Stimulated activated naive CD8-positive, alpha-beta T cell treated with anti-CD3 and anti-CD28 coated beads, Interleukin-15, Interleukin-2, amounts not matched to agents 100 U/mL and 50 U/mL, for 24 hours (primary cell): ENCODE measurements at regions not wholly inside any gene's neighbourhood (a gene's known extent, or its start where the extent isn't known, plus 50 kb on each side); places are given as distances from the start of the nearest gene placed in this dataset.
"Not testable (repeated sequence)": the region's sequence is repeated elsewhere in the genome, so short reads cannot be mapped to it uniquely, and the experiment has no call there.

Experiments
- ATAC-seq: fragments of 150-1000 bp; cut with Tn5 transposase; one replicate; pipeline ENCODE4 v1.10.0; 2021
- DNase-seq: peaks from one replicate; pipeline ENCODE4 v3.0.0; 2021

- ATAC-seq, DNase-seq: not testable (repeated sequence)
Measured at GRCh38 chr11:71721840-71722239, 111.2 kb upstream of the DEFB108B start.

DNA sequence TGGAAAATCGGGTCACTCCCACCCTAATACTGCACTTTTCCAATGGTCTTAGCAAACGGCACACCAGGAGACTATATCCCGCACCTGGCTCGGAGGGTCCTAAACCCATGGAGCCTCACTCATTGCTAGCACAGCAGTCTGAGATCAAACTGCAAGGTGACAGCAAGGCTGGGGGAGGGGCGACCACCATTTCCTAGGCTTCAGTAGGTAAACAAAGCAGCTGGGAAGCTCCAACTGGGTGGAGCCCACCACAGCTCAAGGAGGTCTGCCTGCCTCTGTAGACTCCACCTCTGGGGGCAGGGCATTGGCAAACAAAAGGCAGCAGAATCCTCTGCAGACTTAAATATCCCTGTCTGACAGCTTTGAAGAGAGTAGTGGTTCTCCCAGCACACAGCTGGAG is 109.0 kb upstream of the DEFB108B start:
- ATAC-seq, DNase-seq: not testable (repeated sequence)

GRCh38 chr11:71730748-71731147 is 102.3 kb upstream of the DEFB108B start:
- not testable (repeated sequence) for ATAC-seq

DNA sequence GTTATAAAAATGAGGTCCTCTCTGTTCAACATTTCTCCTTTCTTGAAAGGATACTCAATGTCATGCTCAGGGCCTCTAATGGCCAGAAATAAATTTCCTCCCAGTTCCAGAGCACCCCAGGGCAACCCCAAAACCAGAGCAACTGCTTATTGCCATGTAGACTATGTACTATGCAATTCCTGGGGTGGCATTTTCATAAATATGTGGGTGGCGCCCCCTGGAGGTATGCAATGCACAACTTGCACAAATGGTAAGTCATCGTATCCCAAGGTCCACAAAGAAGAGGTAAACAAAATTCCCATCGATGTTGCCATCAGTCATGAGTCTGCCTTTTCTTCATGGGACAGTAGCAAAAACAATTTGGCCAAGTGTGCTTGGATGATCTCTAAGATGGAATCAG is 98.6 kb upstream of the DEFB108B start:
- DNase-seq, result peak; percentile 9
- not testable (repeated sequence) for ATAC-seq

More at GRCh38 chr11:71730748-71731147, 102.3 kb upstream of the DEFB108B start:
- DNase-seq, result not testable (repeated sequence)

DNA sequence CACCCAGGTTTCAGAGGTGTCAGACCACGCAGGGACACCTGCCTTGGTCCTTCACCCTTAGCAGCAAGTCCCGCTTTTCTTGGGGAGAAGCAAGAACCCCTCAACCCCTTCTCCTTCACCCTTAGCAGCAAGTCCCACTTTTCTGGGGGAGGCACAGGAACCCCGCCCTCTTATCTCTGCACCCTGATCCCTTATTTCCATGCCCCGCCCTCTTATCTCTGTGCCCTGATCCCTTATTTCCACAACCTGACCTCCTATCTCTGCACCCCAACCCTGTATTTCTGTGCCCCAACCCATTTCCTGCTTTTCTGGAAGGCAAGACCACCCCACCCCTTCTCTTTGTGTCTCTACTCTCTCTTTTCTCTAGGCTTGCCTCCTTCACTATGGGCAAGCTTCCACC is 94.7 kb upstream of the DEFB108B start:
- DNase-seq, ATAC-seq: not testable (repeated sequence)

GRCh38 chr11:71743385-71743784 is 89.6 kb upstream of the DEFB108B start:
- ATAC-seq, DNase-seq: not testable (repeated sequence)

GRCh38 chr11:71745656-71746055 is 87.3 kb upstream of the DEFB108B start:
- not testable (repeated sequence) for ATAC-seq, DNase-seq

DNA sequence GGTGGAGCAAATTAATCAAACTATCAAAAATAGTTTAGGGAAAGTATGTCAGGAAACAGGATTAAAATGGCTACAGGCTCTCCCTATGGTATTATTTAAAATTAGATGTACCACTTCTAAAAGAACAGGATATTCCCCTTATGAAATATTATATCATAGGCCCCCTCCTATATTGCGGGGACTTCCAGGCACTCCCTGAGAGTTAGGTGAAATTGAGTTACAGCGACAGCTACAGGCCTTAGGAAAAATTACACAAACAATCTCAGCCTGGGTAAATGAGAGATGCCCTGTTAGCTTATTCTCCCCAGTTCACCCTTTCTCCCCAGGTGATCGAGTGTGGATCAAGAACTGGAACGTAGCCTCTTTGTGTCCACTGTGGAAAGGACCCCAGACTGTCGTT is 86.7 kb upstream of the DEFB108B start:
- not testable (repeated sequence) for ATAC-seq, DNase-seq

GRCh38 chr11:71748965-71749620 is 83.9 kb upstream of the DEFB108B start:
- not testable (repeated sequence) for DNase-seq, ATAC-seq

GRCh38 chr11:71750908-71751307 is 82.1 kb upstream of the DEFB108B start:
- ATAC-seq, DNase-seq: not testable (repeated sequence)

- not testable (repeated sequence) for ATAC-seq, DNase-seq
Measured at GRCh38 chr11:71764695-71765491, 68.1 kb upstream of the DEFB108B start.

GRCh38 chr11:71767016-71767415 is 66.0 kb upstream of the DEFB108B start:
- not testable (repeated sequence) for DNase-seq, ATAC-seq

DNA sequence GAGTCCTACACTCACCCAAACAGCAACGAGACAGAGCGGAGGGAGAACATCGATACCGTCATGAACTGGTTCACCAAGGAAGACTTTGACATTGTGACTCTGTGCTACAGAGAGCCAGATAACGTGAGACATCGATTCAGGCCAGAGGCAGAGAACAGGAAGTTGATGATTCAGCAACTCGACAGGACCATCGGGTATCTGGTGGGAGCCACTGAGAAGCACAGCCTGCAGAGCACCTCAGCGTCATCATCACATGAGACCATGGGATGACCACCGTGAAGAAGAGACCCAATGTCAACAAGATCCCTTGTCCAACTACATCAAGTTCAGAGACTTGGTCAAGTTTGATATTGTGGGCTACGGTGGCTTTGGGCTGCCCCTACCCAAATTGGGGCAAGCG is 60.8 kb upstream of the DEFB108B start:
- DNase-seq, ATAC-seq: not testable (repeated sequence)

GRCh38 chr11:71774603-71775222 is 58.3 kb upstream of the DEFB108B start:
- ATAC-seq (no peak), DNase-seq (no peak)

- not testable (repeated sequence) for ATAC-seq, DNase-seq
Measured at GRCh38 chr11:71780116-71780515, 52.9 kb upstream of the DEFB108B start.

DNA sequence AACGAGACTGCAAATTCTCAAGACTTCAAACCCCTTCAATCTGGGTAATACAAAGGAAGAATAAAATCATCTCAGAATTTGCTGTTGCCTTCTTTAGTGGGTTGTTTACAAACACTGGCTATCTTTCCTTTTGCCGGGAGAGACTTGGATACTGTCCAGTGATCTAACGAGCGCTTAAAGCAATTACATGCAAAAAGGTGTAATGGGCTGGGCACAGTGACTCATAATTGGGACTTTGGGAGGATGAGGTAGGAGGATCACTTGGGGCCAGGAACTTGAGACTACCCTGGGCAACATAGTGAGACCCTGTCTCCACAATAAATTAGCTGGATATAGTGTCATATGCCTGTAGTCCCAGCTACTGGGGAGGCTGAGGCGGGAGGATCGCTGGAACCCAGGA is 52.2 kb upstream of the DEFB108B start:
- not testable (repeated sequence) for DNase-seq, ATAC-seq

GRCh38 chr11:71781491-71781890 is 51.5 kb upstream of the DEFB108B start:
- not testable (repeated sequence) for ATAC-seq, DNase-seq

DNA sequence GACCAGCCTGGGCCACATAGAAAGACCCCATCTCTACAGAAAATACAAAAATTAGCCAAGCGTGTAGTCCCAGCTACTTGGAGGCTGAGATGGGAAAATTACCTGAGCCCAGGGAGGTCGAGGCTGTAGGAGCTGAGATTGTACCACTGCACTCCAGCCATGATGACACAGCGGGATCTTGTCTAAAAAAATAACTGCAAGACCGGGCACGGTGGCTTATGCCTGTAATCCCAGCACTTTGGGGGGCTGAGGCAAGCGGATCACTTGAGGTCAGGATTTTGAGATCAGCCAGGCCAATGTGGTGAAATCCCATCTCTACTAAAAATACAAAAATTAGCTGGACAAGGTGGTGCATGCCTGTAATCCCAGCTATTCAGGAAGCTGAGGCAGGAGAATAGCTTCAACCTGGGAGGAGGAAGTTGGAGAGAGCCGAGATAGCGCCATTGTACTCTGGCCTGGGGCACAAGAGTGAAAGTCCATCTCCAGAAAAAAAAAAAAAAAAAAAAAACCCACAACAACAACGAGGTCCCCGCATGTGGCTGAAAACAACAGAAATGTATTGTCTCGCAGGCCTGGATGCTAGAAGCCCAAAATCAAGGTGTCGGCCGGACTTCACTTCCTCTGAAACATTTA is 50.7 kb upstream of the DEFB108B start:
- DNase-seq, ATAC-seq: not testable (repeated sequence)

- DNase-seq, ATAC-seq: not testable (repeated sequence)
Measured at GRCh38 chr11:71783191-71783590, 49.8 kb upstream of the DEFB108B start.
